A549 (cell line): ENCODE measurements at regions not wholly inside any gene's neighbourhood (a gene's known extent, or its start where the extent isn't known, plus 50 kb on each side); places are given as distances from the start of the nearest gene placed in this dataset.
"Not testable (repeated sequence)": the region's sequence is repeated elsewhere in the genome, so short reads cannot be mapped to it uniquely, and the experiment has no call there.

ENCODE experiments used
- ATAC-seq, 2 experiments: fragments of 200-7000 bp in 1 of 2; fragments of >200 bp in 1 of 2; cut with Nextera tagmentation in 1 of 2; cut with Tn5 transposase in 1 of 2; 3 replicates each; pipeline versions ENCODE4 v1.8.0 to v1.9.1; 2018 to 2020; ENCODE audit warnings: mild to moderate bottlenecking in 1 of 2, moderate library complexity in 1 of 2
- CTCF ChIA-PET: fragments of 300-600 bp; sonication (Branson Sonifier 250); formaldehyde crosslinking; extraction: SDS; loops from one replicate; lab custom pipeline; 2021; ENCODE audit warnings: antibody characterized with exemption, inconsistent platforms; lab: Yijun Ruan, JAX
- POLR2A ChIA-PET: fragments of 350-600 bp; formaldehyde crosslinking; extraction: SDS; loops from one replicate; lab custom pipeline; 2021; ENCODE audit warnings: antibody characterized with exemption, inconsistent platforms; lab: Yijun Ruan, JAX
- DNase-seq, 2 experiments: peaks; one replicate each; pipeline versions ENCODE4 v3.0.0 to v3.0.0-alpha.2; 2011 to 2016; ENCODE audit warnings: low read depth in 1 of 2, low spot score in 1 of 2
- FAIRE-seq: peaks from 2 replicates; lab custom pipeline; 2011; peaks lifted over from hg19 to GRCh38; lab: Jason Lieb, UNC
- H3K27ac ChIP-seq, 2 experiments: fragments of >200 bp; sonication (Bioruptor Twin); formaldehyde crosslinking; 3 replicates each; pipeline ENCODE4 v1.5.1; 2016 to 2017
- H3K4me1 ChIP-seq: fragments of >200 bp; sonication (Bioruptor Twin); formaldehyde crosslinking; 3 replicates; pipeline ENCODE4 v1.6.1; 2016
- H3K4me2 ChIP-seq: fragments of >200 bp; sonication (Bioruptor Twin); formaldehyde crosslinking; 3 replicates; pipeline ENCODE4 v1.6.1; 2016
- H3K4me3 ChIP-seq: fragments of >200 bp; sonication (Bioruptor Twin); formaldehyde crosslinking; 3 replicates; pipeline ENCODE4 v1.5.1; 2016
- H3K9me3 ChIP-seq: fragments of >200 bp; sonication (Bioruptor Twin); formaldehyde crosslinking; 3 replicates; pipeline ENCODE4 v1.6.1; 2016
- BHLHE40 ChIP-seq: IDR thresholded peaks from 2 replicates; pipeline ENCODE4 v1.6.1; 2012; ENCODE audit warnings: low read depth, low read length, inconsistent platforms
- CHD2 ChIP-seq: fragments of 150-350 bp; IDR thresholded peaks from 2 replicates; pipeline ENCODE4 v1.6.1; 2014; ENCODE audit warnings: low read length; ENCODE audit not compliant: partially characterized antibody
- CTCF ChIP-seq: fragments of >200 bp; sonication (Bioruptor Twin); formaldehyde crosslinking; IDR thresholded peaks from 3 replicates; pipeline ENCODE4 v1.5.1; 2016
- FOSB ChIP-seq: fragments of 250-450 bp; sonication (Bioruptor Pico); IDR thresholded peaks from 2 replicates; pipeline ENCODE4 v1.5.0; 2020; ENCODE audit warnings: mild to moderate bottlenecking, moderate library complexity
- FOSL2 ChIP-seq, 2 experiments: fragments of 450-650 bp in 1 of 2; fragments of >200 bp in 1 of 2; sonication (Bioruptor Twin) in 1 of 2; formaldehyde crosslinking; IDR thresholded peaks; 2 replicates each; pipeline versions ENCODE4 v1.5.0 to v1.6.1; 2016 to 2020; ENCODE audit warnings: mild to moderate bottlenecking in 1 of 2, moderate library complexity in 1 of 2
- GATA3 ChIP-seq: IDR thresholded peaks from 2 replicates; pipeline ENCODE4 v1.6.1; 2012; ENCODE audit warnings: borderline replicate concordance
- HMGXB4 ChIP-seq: fragments of 250-450 bp; sonication (Bioruptor Pico); IDR thresholded peaks from 2 replicates; pipeline ENCODE4 v1.5.0; 2021; ENCODE audit warnings: mild to moderate bottlenecking, moderate library complexity, borderline replicate concordance
- HOXB5 ChIP-seq: fragments of 250-450 bp; sonication (Bioruptor Pico); IDR thresholded peaks from 2 replicates; pipeline ENCODE4 v1.5.0; 2020; ENCODE audit warnings: mild to moderate bottlenecking, moderate library complexity
- PHF8 ChIP-seq: fragments of 200-600 bp; sonication (generic); IDR thresholded peaks from 2 replicates; pipeline ENCODE4 v1.6.1; 2016; ENCODE audit warnings: low read depth, mild to moderate bottlenecking, antibody characterized with exemption, moderate library complexity, borderline replicate concordance
- REST ChIP-seq: fragments of 200-600 bp; sonication (generic); IDR thresholded peaks from 2 replicates; pipeline ENCODE4 v1.6.1; 2016; ENCODE audit warnings: antibody characterized with exemption, mild to moderate bottlenecking, moderate library complexity
- SREBF2 ChIP-seq: fragments of 450-650 bp; IDR thresholded peaks from 2 replicates; pipeline ENCODE4 v1.6.1; 2014; ENCODE audit warnings: mild to moderate bottlenecking, moderate library complexity
- TP53 ChIP-seq: fragments of 250-450 bp; sonication (Bioruptor Pico); IDR thresholded peaks from 2 replicates; pipeline ENCODE4 v1.5.0; 2021; ENCODE audit warnings: mild to moderate bottlenecking, moderate library complexity
- ZC3H11A ChIP-seq: fragments of 450-650 bp; IDR thresholded peaks from 2 replicates; pipeline ENCODE4 v1.6.1; 2014; ENCODE audit warnings: antibody characterized with exemption, mild to moderate bottlenecking
- WGBS: methylation state at CpG from one replicate; pipeline ENCODE4 v1.1.6; 2017; ENCODE audit errors: missing lambda C conversion rate; 5-methylcytosine and 5-hydroxymethylcytosine counted together
- TF ChIP-seq, protein P1 (sequence below): fragments of >200 bp; sonication (Bioruptor Twin); formaldehyde crosslinking; IDR thresholded peaks from 2 replicates; pipeline ENCODE4 v1.6.1; 2016
- TF ChIP-seq, protein P2 (sequence below): fragments of >200 bp; sonication (Bioruptor Twin); formaldehyde crosslinking; IDR thresholded peaks from 3 replicates; pipeline ENCODE4 v1.6.1; 2016

DNA sequence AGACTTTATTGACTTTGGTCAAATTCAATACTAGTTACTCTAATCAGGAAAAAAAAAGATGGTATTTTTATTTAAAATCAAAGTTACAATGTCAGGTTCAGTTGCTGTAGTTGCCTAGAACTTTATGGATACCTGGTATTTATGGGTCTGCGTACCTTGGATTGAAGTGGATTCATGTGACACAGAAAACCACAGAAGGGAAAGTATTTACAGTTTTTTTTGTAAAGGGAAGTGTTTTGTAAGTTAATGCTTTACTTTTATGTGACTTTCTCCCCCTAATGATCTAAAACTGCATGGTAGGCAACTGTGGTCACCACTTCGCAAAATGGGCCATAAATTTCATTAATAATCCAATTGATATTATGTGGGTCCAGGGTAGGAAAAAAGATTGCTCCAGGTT, 65.2 kb upstream of the ADA2 start:
- H3K4me1 ChIP-seq, result no peaks in the 10 kb centered on the region
- 64% methylated on average over 2 of the region's 2 CpGs for WGBS
- H3K4me3 ChIP-seq, result no peak overlapping the region
- ATAC-seq, result no peak
- no peak overlapping the region for H3K27ac ChIP-seq
- no peak for TF ChIP-seq PHF8
- TF ChIP-seq, protein P1, sequence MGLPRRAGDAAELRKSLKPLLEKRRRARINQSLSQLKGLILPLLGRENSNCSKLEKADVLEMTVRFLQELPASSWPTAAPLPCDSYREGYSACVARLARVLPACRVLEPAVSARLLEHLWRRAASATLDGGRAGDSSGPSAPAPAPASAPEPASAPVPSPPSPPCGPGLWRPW, result no peak
- CTCF ChIA-PET, result interaction anchor here (1.0 kb wide), 1 partner anchor 13 kb away, joined by 5 read pairs; no protein-coding TSS in a partner anchor
- POLR2A ChIA-PET, result no interaction called here
- no peak for DNase-seq
- no peak for FAIRE-seq
- H3K9me3 ChIP-seq, result no peaks in the 10 kb centered on the region
- H3K4me2 ChIP-seq, result no peak overlapping the region

GRCh38 chr22:17283865-17284264, 64.6 kb upstream of the ADA2 start:
- H3K4me1 ChIP-seq, H3K4me2 ChIP-seq, CTCF ChIA-PET, ATAC-seq, H3K4me3 ChIP-seq, POLR2A ChIA-PET, H3K9me3 ChIP-seq, FAIRE-seq, DNase-seq, H3K27ac ChIP-seq: not testable (repeated sequence)
- WGBS, result 52% methylated on average over 10 of the region's 10 CpGs

DNA sequence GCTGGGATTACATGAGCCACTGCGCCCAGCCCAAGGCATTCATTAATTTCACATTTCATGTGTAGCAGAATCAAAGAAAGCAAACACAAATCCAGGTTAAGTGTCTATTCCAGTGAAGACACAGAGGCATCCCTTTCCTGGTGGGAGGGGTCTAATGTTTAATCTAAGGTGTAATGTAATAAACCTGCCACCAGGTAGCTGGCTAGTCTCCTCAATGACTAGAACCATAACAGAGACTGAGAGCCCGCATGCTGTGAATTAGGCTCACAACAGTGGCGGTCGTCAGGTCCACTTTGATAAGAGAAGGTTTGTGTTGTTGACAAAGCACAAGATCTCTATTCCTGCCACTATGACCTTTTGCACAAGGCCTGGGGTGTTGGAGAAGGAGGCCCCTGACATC, 64.2 kb upstream of the ADA2 start:
- POLR2A ChIA-PET, result no interaction called here
- no peak for FAIRE-seq
- Histone ChIP-seq H3K4me1 (no peaks in the 10 kb centered on the region), H3K9me3 (no peaks in the 10 kb centered on the region), H3K4me2 (no peak overlapping the region), H3K4me3 (no peak overlapping the region), H3K27ac (no peak overlapping the region)
- ATAC-seq, result no peak
- WGBS, result 82% methylated on average over 4 of the region's 4 CpGs
- DNase-seq, result no peak
- TF ChIP-seq ZC3H11A (no peak), HMGXB4 (CRISPR knock-in tag) (no peak)
- CTCF ChIA-PET, result no interaction called here

- ATAC-seq (no peak), DNase-seq (no peak), FAIRE-seq (no peak)
- POLR2A ChIA-PET, result no interaction called here
- Histone ChIP-seq H3K27ac (no peak overlapping the region), H3K4me2 (no peak overlapping the region), H3K4me3 (no peak overlapping the region), H3K4me1 (no peaks in the 10 kb centered on the region), H3K9me3 (no peaks in the 10 kb centered on the region)
- 64% methylated on average over 8 of the region's 8 CpGs for WGBS
- CTCF ChIA-PET, result no interaction called here
- TF ChIP-seq FOSL2 (IDR thresholded peaks at IDR 0.05) (no peak), FOSL2 (CRISPR knock-in tag; IDR thresholded peaks at IDR 0.05) (no peak), BHLHE40 (no peak), CHD2 (no peak), FOSB (CRISPR knock-in tag) (no peak), CTCF (no peak), TP53 (CRISPR knock-in tag) (no peak), GATA3 (no peak), HOXB5 (CRISPR knock-in tag) (no peak), REST (no peak), SREBF2 (no peak)
- TF ChIP-seq, protein P1, result no peak
- TF ChIP-seq, protein P2, sequence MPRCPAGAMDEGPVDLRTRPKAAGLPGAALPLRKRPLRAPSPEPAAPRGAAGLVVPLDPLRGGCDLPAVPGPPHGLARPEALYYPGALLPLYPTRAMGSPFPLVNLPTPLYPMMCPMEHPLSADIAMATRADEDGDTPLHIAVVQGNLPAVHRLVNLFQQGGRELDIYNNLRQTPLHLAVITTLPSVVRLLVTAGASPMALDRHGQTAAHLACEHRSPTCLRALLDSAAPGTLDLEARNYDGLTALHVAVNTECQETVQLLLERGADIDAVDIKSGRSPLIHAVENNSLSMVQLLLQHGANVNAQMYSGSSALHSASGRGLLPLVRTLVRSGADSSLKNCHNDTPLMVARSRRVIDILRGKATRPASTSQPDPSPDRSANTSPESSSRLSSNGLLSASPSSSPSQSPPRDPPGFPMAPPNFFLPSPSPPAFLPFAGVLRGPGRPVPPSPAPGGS, result no peak
Observed at GRCh38 chr22:17281440-17281841, 62.2 kb upstream of the ADA2 start.
